Loucy (cell line): ENCODE measurements at regions not wholly inside any gene's neighbourhood (a gene's known extent, or its start where the extent isn't known, plus 50 kb on each side); places are given as distances from the start of the nearest gene placed in this dataset.
A peak's percentile ranks its signal among the peaks of the same experiment; 100 is the strongest.

Experiments
- H2AFZ ChIP-seq: fragments of 200-600 bp; sonication (generic); 2 replicates; pipeline ENCODE4 v1.6.0; 2016; ENCODE audit warnings: antibody characterized with exemption, mild to moderate bottlenecking, low read length, moderate library complexity
- H3F3A ChIP-seq: fragments of 200-600 bp; 2 replicates; pipeline ENCODE4 v1.6.0; 2016; ENCODE audit warnings: antibody characterized with exemption, low read depth, mild to moderate bottlenecking
- H3K27me3 ChIP-seq: fragments of 200-600 bp; sonication (generic); 2 replicates; pipeline ENCODE4 v1.6.1; 2014; ENCODE audit warnings: low read length, mild to moderate bottlenecking; ENCODE audit not compliant: insufficient read depth, poor library complexity, severe bottlenecking
- H3K36me3 ChIP-seq: fragments of 200-600 bp; sonication (generic); 2 replicates; pipeline ENCODE4 v1.6.1; 2016; ENCODE audit warnings: low read length; ENCODE audit not compliant: insufficient read depth
- H3K4me1 ChIP-seq: fragments of 200-600 bp; sonication (generic); 2 replicates; pipeline ENCODE4 v1.5.1; 2014; ENCODE audit warnings: low read length, mild to moderate bottlenecking; ENCODE audit not compliant: insufficient read depth, poor library complexity, severe bottlenecking
- H3K4me2 ChIP-seq: fragments of 200-600 bp; sonication (generic); 2 replicates; pipeline ENCODE4 v1.6.0; 2014; ENCODE audit warnings: antibody characterized with exemption, low read length, low read depth, mild to moderate bottlenecking; ENCODE audit not compliant: poor library complexity, severe bottlenecking
- H3K4me3 ChIP-seq: fragments of 200-600 bp; sonication (generic); 2 replicates; pipeline ENCODE4 v1.5.1; 2014; ENCODE audit warnings: low read length, mild to moderate bottlenecking, mixed read lengths; ENCODE audit not compliant: poor library complexity, severe bottlenecking
- H3K79me2 ChIP-seq: fragments of 200-600 bp; sonication (generic); 2 replicates; pipeline ENCODE4 v1.6.1; 2014; ENCODE audit warnings: low read length; ENCODE audit not compliant: insufficient read depth
- H3K9ac ChIP-seq: fragments of 200-600 bp; sonication (generic); 2 replicates; pipeline ENCODE4 v1.6.0; 2014; ENCODE audit warnings: mild to moderate bottlenecking, low read depth, low read length, moderate library complexity; ENCODE audit not compliant: poor library complexity, severe bottlenecking
- H3K9me2 ChIP-seq: fragments of 200-600 bp; sonication (generic); replicated peaks from 2 replicates; pipeline ENCODE4 v1.6.1; 2016; ENCODE audit warnings: low read depth, low read length, mixed read lengths
- H3K9me3 ChIP-seq: fragments of 200-600 bp; sonication (generic); 2 replicates; pipeline ENCODE4 v1.6.1; 2014; ENCODE audit warnings: mild to moderate bottlenecking, antibody characterized with exemption, low read length, low read depth; ENCODE audit not compliant: insufficient read depth
- H4K20me1 ChIP-seq: fragments of 200-600 bp; sonication (generic); 2 replicates; pipeline ENCODE4 v1.6.0; 2014; ENCODE audit warnings: antibody characterized with exemption, low read length, mild to moderate bottlenecking; ENCODE audit not compliant: insufficient read depth, poor library complexity, severe bottlenecking
- CTCF ChIP-seq: fragments of 200-600 bp; sonication (generic); conservative IDR thresholded peaks from 2 replicates; pipeline ENCODE4 v1.5.1; 2014; ENCODE audit warnings: mild to moderate bottlenecking, antibody characterized with exemption, low read length
- EZH2phosphoT487 ChIP-seq: fragments of 200-600 bp; IDR thresholded peaks from 2 replicates; pipeline ENCODE4 v1.6.1; 2018; ENCODE audit warnings: antibody characterized with exemption, mild to moderate bottlenecking, moderate library complexity, borderline replicate concordance

GRCh38 chrX:121254336-121254735 is 206.9 kb downstream of the GLUD2 start:
- Histone ChIP-seq H3K4me3 (no peak overlapping the region), H3K4me2 (no peak overlapping the region), H3K9me3 (no peaks in the 10 kb centered on the region), H3K27me3 (no peaks in the 10 kb centered on the region), H3K9me2 (no peaks in the 10 kb centered on the region), H4K20me1 (no peaks in the 10 kb centered on the region), H3K79me2 (no peaks in the 10 kb centered on the region), H3K36me3 (no peaks in the 10 kb centered on the region), H2AFZ (no peak overlapping the region), H3F3A (no peaks in the 10 kb centered on the region), H3K9ac (no peak overlapping the region), H3K4me1 (no peaks in the 10 kb centered on the region)
- no peak for TF ChIP-seq EZH2phosphoT487
- 0 out of 2 replicates have a peak, but pooled peaks have one; percentile 16 for TF ChIP-seq CTCF

GRCh38 chrX:121256647-121257046 is 209.2 kb downstream of the GLUD2 start:
- Histone ChIP-seq H3F3A (no peaks in the 10 kb centered on the region), H3K9me2 (no peaks in the 10 kb centered on the region), H3K79me2 (no peaks in the 10 kb centered on the region), H3K4me1 (no peaks in the 10 kb centered on the region), H4K20me1 (no peaks in the 10 kb centered on the region), H3K9ac (no peak overlapping the region), H3K4me2 (no peak overlapping the region), H3K4me3 (no peak overlapping the region), H3K27me3 (no peaks in the 10 kb centered on the region), H3K36me3 (no peaks in the 10 kb centered on the region), H3K9me3 (no peaks in the 10 kb centered on the region), H2AFZ (no peak overlapping the region)
- TF ChIP-seq EZH2phosphoT487 (no peak), CTCF (no peak)

GRCh38 chrX:121258545-121258944 is 211.1 kb downstream of the GLUD2 start:
- Histone ChIP-seq H4K20me1 (no peaks in the 10 kb centered on the region), H3K27me3 (no peaks in the 10 kb centered on the region), H3K9me3 (no peaks in the 10 kb centered on the region), H3K36me3 (no peaks in the 10 kb centered on the region), H3K9ac (no peak overlapping the region), H3K79me2 (no peaks in the 10 kb centered on the region), H3K4me3 (no peak overlapping the region), H3K4me2 (no peak overlapping the region), H3F3A (no peaks in the 10 kb centered on the region), H2AFZ (no peak overlapping the region), H3K4me1 (no peaks in the 10 kb centered on the region), H3K9me2 (no peaks in the 10 kb centered on the region)
- TF ChIP-seq CTCF (no peak), EZH2phosphoT487 (no peak)
